ENCODE measurements at regions not wholly inside any gene's neighbourhood (a gene's known extent, or its start where the extent isn't known, plus 50 kb on each side); places are given as distances from the start of the nearest gene placed in this dataset.

GRCh38 chr4:157908031-157908430, 264.8 kb downstream of the GASK1B start:
- Mint-ChIP-seq H3K9me3 (no peaks in the 10 kb centered on the region), H3K4me3 (no peak overlapping the region), H3K27me3 (peaks cover 3% of the 10 kb centered on the region), H3K36me3 (no peaks in the 10 kb centered on the region), H3K4me1 (ENCODE audit: unreplicated experiment) (no peaks in the 10 kb centered on the region), H3K27ac (no peak overlapping the region)
- DNase-seq (ENCODE audit: extremely low spot score, unreplicated experiment): no peak
- TF ChIP-seq CTCF (conservative IDR thresholded peaks at IDR 0.05): no peak

GRCh38 chr4:157907226-157907946, 265.4 kb downstream of the GASK1B start:
- no peaks in the 10 kb centered on the region for H3K4me1 Mint-ChIP-seq (ENCODE audit: unreplicated experiment)
- H3K27ac Mint-ChIP-seq: no peak overlapping the region
- peaks cover 3% of the 10 kb centered on the region for H3K27me3 Mint-ChIP-seq
- no peak for TF ChIP-seq CTCF (conservative IDR thresholded peaks at IDR 0.05)
- no peak for DNase-seq (ENCODE audit: extremely low spot score, unreplicated experiment)
- H3K9me3 Mint-ChIP-seq: no peaks in the 10 kb centered on the region
- H3K4me3 Mint-ChIP-seq: no peak overlapping the region
- no peaks in the 10 kb centered on the region for H3K36me3 Mint-ChIP-seq

- peaks cover 7% of the 10 kb centered on the region for H3K9me3 Mint-ChIP-seq
- no peak overlapping the region for H3K27ac Mint-ChIP-seq
- no peak overlapping the region for H3K4me3 Mint-ChIP-seq
- no peaks in the 10 kb centered on the region for H3K36me3 Mint-ChIP-seq
- no peak for TF ChIP-seq CTCF (conservative IDR thresholded peaks at IDR 0.05)
- DNase-seq (ENCODE audit: extremely low spot score, unreplicated experiment): no peak
- peaks cover 7% of the 10 kb centered on the region for H3K27me3 Mint-ChIP-seq
- H3K4me1 Mint-ChIP-seq (ENCODE audit: unreplicated experiment): no peaks in the 10 kb centered on the region
These were observed 273.8 kb downstream of the GASK1B start for GRCh38 chr4:157898836-157899605.

GRCh38 chr4:157897855-157898370, 274.9 kb downstream of the GASK1B start:
- H3K9me3 Mint-ChIP-seq: peaks cover 7% of the 10 kb centered on the region
- H3K4me1 Mint-ChIP-seq (ENCODE audit: unreplicated experiment): no peaks in the 10 kb centered on the region
- no peak for DNase-seq (ENCODE audit: extremely low spot score, unreplicated experiment)
- no peak overlapping the region for H3K27ac Mint-ChIP-seq
- no peaks in the 10 kb centered on the region for H3K36me3 Mint-ChIP-seq
- peaks cover 12% of the 10 kb centered on the region for H3K27me3 Mint-ChIP-seq
- TF ChIP-seq CTCF (conservative IDR thresholded peaks at IDR 0.05): no peak
- H3K4me3 Mint-ChIP-seq: no peak overlapping the region

GRCh38 chr4:157896726-157897125, 276.1 kb downstream of the GASK1B start:
- H3K9me3 Mint-ChIP-seq: peaks cover 7% of the 10 kb centered on the region
- no peak overlapping the region for H3K27ac Mint-ChIP-seq
- no peaks in the 10 kb centered on the region for H3K36me3 Mint-ChIP-seq
- peaks cover 13% of the 10 kb centered on the region for H3K27me3 Mint-ChIP-seq
- H3K4me1 Mint-ChIP-seq (ENCODE audit: unreplicated experiment): no peaks in the 10 kb centered on the region
- H3K4me3 Mint-ChIP-seq: no peak overlapping the region
- DNase-seq (ENCODE audit: extremely low spot score, unreplicated experiment): no peak
- no peak for TF ChIP-seq CTCF (conservative IDR thresholded peaks at IDR 0.05)
